ENCODE measurements at regions not wholly inside any gene's neighbourhood (a gene's known extent, or its start where the extent isn't known, plus 50 kb on each side); places are given as distances from the start of the nearest gene placed in this dataset.

- Histone ChIP-seq H3K4me1 (ENCODE audit: control insufficient read depth, extremely low read depth, insufficient read depth, low read length) (no peaks in the 10 kb centered on the region), H3K36me3 (ENCODE audit: control insufficient read depth in 2 of 2, extremely low read depth in 1 of 2, insufficient read depth in 2 of 2, low read length in 2 of 2) (no peaks in the 10 kb centered on the region), H4K20me1 (ENCODE audit: control insufficient read depth, extremely low read depth, insufficient read depth, low read length) (no peaks in the 10 kb centered on the region), H3K9ac (ENCODE audit: control insufficient read depth, extremely low read depth, insufficient read depth, low read length) (no peak overlapping the region), H2AFZ (ENCODE audit: control insufficient read depth, low read length) (no peak overlapping the region), H3K27ac (ENCODE audit: control insufficient read depth, insufficient read depth, low read length) (no peak overlapping the region), H3K9me1 (ENCODE audit: control insufficient read depth, extremely low read depth, insufficient read depth, low read length) (no peaks in the 10 kb centered on the region), H3K9me3 (ENCODE audit: control insufficient read depth, low read depth, low read length) (no peaks in the 10 kb centered on the region), H3K4me2 (ENCODE audit: control insufficient read depth, extremely low read depth, insufficient read depth, low read depth, low read length) (no peak overlapping the region), H3K4me3 (ENCODE audit: control insufficient read depth in 2 of 3, extremely low read depth in 1 of 3, insufficient read depth in 2 of 3, low read depth in 1 of 3, low read length in 3 of 3) (no peak overlapping the region), H3K27me3 (ENCODE audit: control insufficient read depth, extremely low read depth, insufficient read depth, low read length) (no peaks in the 10 kb centered on the region), H3K79me2 (ENCODE audit: control insufficient read depth, insufficient read depth, low read length) (no peaks in the 10 kb centered on the region)
- FAIRE-seq (no peak), DNase-seq (ENCODE audit: low read depth, low spot score) (no peak)
- TF ChIP-seq, protein P1, sequence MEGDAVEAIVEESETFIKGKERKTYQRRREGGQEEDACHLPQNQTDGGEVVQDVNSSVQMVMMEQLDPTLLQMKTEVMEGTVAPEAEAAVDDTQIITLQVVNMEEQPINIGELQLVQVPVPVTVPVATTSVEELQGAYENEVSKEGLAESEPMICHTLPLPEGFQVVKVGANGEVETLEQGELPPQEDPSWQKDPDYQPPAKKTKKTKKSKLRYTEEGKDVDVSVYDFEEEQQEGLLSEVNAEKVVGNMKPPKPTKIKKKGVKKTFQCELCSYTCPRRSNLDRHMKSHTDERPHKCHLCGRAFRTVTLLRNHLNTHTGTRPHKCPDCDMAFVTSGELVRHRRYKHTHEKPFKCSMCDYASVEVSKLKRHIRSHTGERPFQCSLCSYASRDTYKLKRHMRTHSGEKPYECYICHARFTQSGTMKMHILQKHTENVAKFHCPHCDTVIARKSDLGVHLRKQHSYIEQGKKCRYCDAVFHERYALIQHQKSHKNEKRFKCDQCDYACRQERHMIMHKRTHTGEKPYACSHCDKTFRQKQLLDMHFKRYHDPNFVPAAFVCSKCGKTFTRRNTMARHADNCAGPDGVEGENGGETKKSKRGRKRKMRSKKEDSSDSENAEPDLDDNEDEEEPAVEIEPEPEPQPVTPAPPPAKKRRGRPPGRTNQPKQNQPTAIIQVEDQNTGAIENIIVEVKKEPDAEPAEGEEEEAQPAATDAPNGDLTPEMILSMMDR (optimal IDR thresholded peaks at IDR 0.05 in 1 of 3, IDR thresholded peaks at IDR 0.05 in 1 of 3, conservative IDR thresholded peaks at IDR 0.05 in 1 of 3; ENCODE audit: extremely low read depth in 1 of 3, insufficient read depth in 2 of 3, low read length in 3 of 3) = no peak
- TF ChIP-seq EZH2 (IDR thresholded peaks at IDR 0.05; ENCODE audit: low read length) = no peak
- dilution Hi-C loops (cut with MboI; ENCODE audit: extremely low pct_ligation_motif_present, low sequenced_read_pairs) = no loop called here
These were observed 427.8 kb downstream of the SLC6A15 start for GRCh38 chr12:84484798-84485197.

GRCh38 chr12:84480803-84481202, 431.8 kb downstream of the SLC6A15 start:
- H3K36me3 ChIP-seq (ENCODE audit: control insufficient read depth in 2 of 2, extremely low read depth in 1 of 2, insufficient read depth in 2 of 2, low read length in 2 of 2) = no peaks in the 10 kb centered on the region
- H3K27me3 ChIP-seq (ENCODE audit: control insufficient read depth, extremely low read depth, insufficient read depth, low read length) = no peaks in the 10 kb centered on the region
- no peak overlapping the region for H3K9ac ChIP-seq (ENCODE audit: control insufficient read depth, extremely low read depth, insufficient read depth, low read length)
- no peaks in the 10 kb centered on the region for H3K4me1 ChIP-seq (ENCODE audit: control insufficient read depth, extremely low read depth, insufficient read depth, low read length)
- H3K27ac ChIP-seq (ENCODE audit: control insufficient read depth, insufficient read depth, low read length) = no peak overlapping the region
- TF ChIP-seq EZH2 (IDR thresholded peaks at IDR 0.05; ENCODE audit: low read length) = no peak
- TF ChIP-seq, protein P1 (optimal IDR thresholded peaks at IDR 0.05 in 1 of 3, IDR thresholded peaks at IDR 0.05 in 1 of 3, conservative IDR thresholded peaks at IDR 0.05 in 1 of 3; ENCODE audit: extremely low read depth in 1 of 3, insufficient read depth in 2 of 3, low read length in 3 of 3) = no peak
- no peaks in the 10 kb centered on the region for H3K79me2 ChIP-seq (ENCODE audit: control insufficient read depth, insufficient read depth, low read length)
- dilution Hi-C loops (cut with MboI; ENCODE audit: extremely low pct_ligation_motif_present, low sequenced_read_pairs) = no loop called here
- no peak overlapping the region for H3K4me3 ChIP-seq (ENCODE audit: control insufficient read depth in 2 of 3, extremely low read depth in 1 of 3, insufficient read depth in 2 of 3, low read depth in 1 of 3, low read length in 3 of 3)
- FAIRE-seq (no peak), DNase-seq (ENCODE audit: low read depth, low spot score) (no peak)
- no peaks in the 10 kb centered on the region for H3K9me3 ChIP-seq (ENCODE audit: control insufficient read depth, low read depth, low read length)
- H4K20me1 ChIP-seq (ENCODE audit: control insufficient read depth, extremely low read depth, insufficient read depth, low read length) = no peaks in the 10 kb centered on the region
- no peak overlapping the region for H3K4me2 ChIP-seq (ENCODE audit: control insufficient read depth, extremely low read depth, insufficient read depth, low read depth, low read length)
- H2AFZ ChIP-seq (ENCODE audit: control insufficient read depth, low read length) = no peak overlapping the region
- H3K9me1 ChIP-seq (ENCODE audit: control insufficient read depth, extremely low read depth, insufficient read depth, low read length) = no peaks in the 10 kb centered on the region

Data from keratinocyte (primary cell).